ENCODE measurements at regions not wholly inside any gene's neighbourhood (a gene's known extent, or its start where the extent isn't known, plus 50 kb on each side); places are given as distances from the start of the nearest gene placed in this dataset.

GRCh38 chr12:75706786-75707605, 195.6 kb upstream of the KRR1 start (continued):
- TF ChIP-seq ZBTB17 (CRISPR knock-in tag; IDR thresholded peaks at IDR 0.05): no peak
- TF ChIP-seq ERF (CRISPR knock-in tag; IDR thresholded peaks at IDR 0.05): no peak
- TF ChIP-seq CEBPB (tag; IDR thresholded peaks at IDR 0.05): no peak
- TF ChIP-seq MCM2 (IDR thresholded peaks at IDR 0.05; ENCODE audit: low read depth): no peak
- TF ChIP-seq ZNF324 (CRISPR knock-in tag; IDR thresholded peaks at IDR 0.05): no peak
- TF ChIP-seq ZNF146 (CRISPR knock-in tag; IDR thresholded peaks at IDR 0.05; ENCODE audit: unreplicated experiment): no peak
- no peak for TF ChIP-seq CREB1 (IDR thresholded peaks at IDR 0.05)
- 0 out of 2 replicates have a peak, but pooled peaks have one; percentile 28 for TF ChIP-seq CREB1 (CRISPR knock-in tag; IDR thresholded peaks at IDR 0.05)
- no peak for TF ChIP-seq SP1 (CRISPR knock-in tag; IDR thresholded peaks at IDR 0.05)
- TF ChIP-seq RBM15 (IDR thresholded peaks at IDR 0.05; ENCODE audit: insufficient read depth, low read length): no peak
- no peak for TF ChIP-seq MAX (CRISPR knock-in tag; IDR thresholded peaks at IDR 0.05)
- no peak for TF ChIP-seq NR3C1 (CRISPR knock-in tag; IDR thresholded peaks at IDR 0.05)
- TF ChIP-seq POLR2AphosphoS5 (IDR thresholded peaks at IDR 0.05; ENCODE audit: control insufficient read depth, insufficient read depth, low read depth, low read length): 0 out of 2 replicates have a peak, but pooled peaks have one; percentile 55
- no peak for TF ChIP-seq PPARD (CRISPR knock-in tag; IDR thresholded peaks at IDR 0.05)
- TF ChIP-seq DMBX1 (CRISPR knock-in tag; IDR thresholded peaks at IDR 0.05; ENCODE audit: borderline replicate concordance): 0 out of 2 replicates have a peak, but pooled peaks have one; percentile 9
- TF ChIP-seq JUND (IDR thresholded peaks at IDR 0.05; ENCODE audit: borderline replicate concordance, low read depth, low read length): peak; percentile 62; the same call in 1 of the 2 replicates
- TF ChIP-seq JUND (tag; IDR thresholded peaks at IDR 0.05; ENCODE audit: borderline replicate concordance, low read depth, low read length): peak; percentile 38; the same call in 1 of the 3 replicates
- TF ChIP-seq SREBF1 (IDR thresholded peaks at IDR 0.05; ENCODE audit: borderline replicate concordance, low read depth, low read length): no peak
- peak; percentile 83 for TF ChIP-seq RBBP5 (IDR thresholded peaks at IDR 0.05; ENCODE audit: borderline replicate concordance, insufficient read depth, low read length, poor library complexity, severe bottlenecking)
- peak; percentile 43; the same call in 1 of the 2 replicates for TF ChIP-seq ETV1 (tag; conservative IDR thresholded peaks at IDR 0.05; ENCODE audit: low read depth)
- no peak for TF ChIP-seq TARDBP (IDR thresholded peaks at IDR 0.05)
- no peak for TF ChIP-seq KLF1 (tag; IDR thresholded peaks at IDR 0.05)
- TF ChIP-seq MAFF (IDR thresholded peaks at IDR 0.05; ENCODE audit: low read length): no peak
- TF ChIP-seq KAT8 (IDR thresholded peaks at IDR 0.05; ENCODE audit: low read depth): no peak
- TF ChIP-seq BRD9 (IDR thresholded peaks at IDR 0.05; ENCODE audit: low read depth, partially characterized antibody): peak; percentile 46
- TF ChIP-seq ZC3H8 (IDR thresholded peaks at IDR 0.05): no peak
- peak; percentile 89 for TF ChIP-seq CXXC5 (CRISPR knock-in tag; IDR thresholded peaks at IDR 0.05)
- TF ChIP-seq ARID3A (IDR thresholded peaks at IDR 0.05; ENCODE audit: borderline replicate concordance, low read depth, low read length): peak; percentile 20; the same call in 1 of the 2 replicates
- TF ChIP-seq CEBPG (CRISPR knock-in tag; IDR thresholded peaks at IDR 0.05): no peak
- TF ChIP-seq CEBPG (tag; conservative IDR thresholded peaks at IDR 0.05 in 1 of 2, IDR thresholded peaks at IDR 0.05 in 1 of 2): peak in 1 of 2 experiments; percentile 27; a peak in 1 of 4 replicates
